Keratinocyte (primary cell): ENCODE measurements at regions not wholly inside any gene's neighbourhood (a gene's known extent, or its start where the extent isn't known, plus 50 kb on each side); places are given as distances from the start of the nearest gene placed in this dataset.

Experiments
- DNase-seq: peaks from one replicate; pipeline ENCODE4 v3.0.0-alpha.2; 2011; ENCODE audit warnings: low read depth, missing footprints, low spot score
- FAIRE-seq: peaks from 2 replicates; lab custom pipeline; 2011; peaks lifted over from hg19 to GRCh38; lab: Jason Lieb, UNC
- H2AFZ ChIP-seq: 2 replicates; pipeline ENCODE4 v1.6.0; 2012; ENCODE audit warnings: low read length, control low read depth, inconsistent platforms; ENCODE audit not compliant: control insufficient read depth
- H3K27ac ChIP-seq: 2 replicates; pipeline ENCODE4 v1.5.1; 2011; ENCODE audit warnings: low read length; ENCODE audit not compliant: control insufficient read depth, insufficient read depth
- H3K27me3 ChIP-seq: 3 replicates; pipeline ENCODE4 v1.6.0; 2011; ENCODE audit warnings: low read length; ENCODE audit not compliant: control insufficient read depth, insufficient read depth; ENCODE audit errors: extremely low read depth
- H3K36me3 ChIP-seq, 2 experiments: 2 replicates in 1 of 2; 3 replicates in 1 of 2; pipeline ENCODE4 v1.5.1; 2011; ENCODE audit warnings: low read length in 2 of 2, mild to moderate bottlenecking in 1 of 2; ENCODE audit not compliant: control insufficient read depth in 2 of 2, insufficient read depth in 2 of 2; ENCODE audit errors: extremely low read depth in 1 of 2
- H3K4me1 ChIP-seq: 3 replicates; pipeline ENCODE4 v1.5.1; 2011; ENCODE audit warnings: low read length; ENCODE audit not compliant: control insufficient read depth, insufficient read depth; ENCODE audit errors: extremely low read depth
- H3K4me2 ChIP-seq: 3 replicates; pipeline ENCODE4 v1.6.0; 2011; ENCODE audit warnings: low read depth, low read length; ENCODE audit not compliant: control insufficient read depth, insufficient read depth; ENCODE audit errors: extremely low read depth
- H3K4me3 ChIP-seq, 3 experiments: fragments of 200-600 bp in 1 of 3; sonication (generic) in 1 of 3; 2 replicates in 2 of 3; 3 replicates in 1 of 3; pipeline ENCODE4 v1.5.1; 2011 to 2016; ENCODE audit warnings: low read length in 3 of 3, mild to moderate bottlenecking in 3 of 3, control low read depth in 2 of 3, inconsistent platforms in 1 of 3, low read depth in 1 of 3, mixed read lengths in 1 of 3, mixed run types in 1 of 3, moderate library complexity in 1 of 3; ENCODE audit not compliant: control insufficient read depth in 2 of 3, insufficient read depth in 2 of 3; ENCODE audit errors: extremely low read depth in 1 of 3
- H3K79me2 ChIP-seq: 2 replicates; pipeline ENCODE4 v1.6.0; 2012; ENCODE audit warnings: low read length; ENCODE audit not compliant: control insufficient read depth, insufficient read depth
- H3K9ac ChIP-seq: 3 replicates; pipeline ENCODE4 v1.6.0; 2011; ENCODE audit warnings: low read length; ENCODE audit not compliant: control insufficient read depth, insufficient read depth; ENCODE audit errors: extremely low read depth
- H3K9me1 ChIP-seq: 3 replicates; pipeline ENCODE4 v1.6.0; 2011; ENCODE audit warnings: low read length; ENCODE audit not compliant: control insufficient read depth, insufficient read depth; ENCODE audit errors: extremely low read depth
- H3K9me3 ChIP-seq: 2 replicates; pipeline ENCODE4 v1.5.1; 2012; ENCODE audit warnings: low read depth, low read length; ENCODE audit not compliant: control insufficient read depth
- H4K20me1 ChIP-seq: 3 replicates; pipeline ENCODE4 v1.6.0; 2011; ENCODE audit warnings: low read length; ENCODE audit not compliant: control insufficient read depth, insufficient read depth; ENCODE audit errors: extremely low read depth
- EZH2 ChIP-seq: IDR thresholded peaks from one replicate; pipeline ENCODE4 v1.6.1; 2012; ENCODE audit warnings: inconsistent platforms, mild to moderate bottlenecking, low read length, moderate library complexity
- dilution Hi-C: fragments of 300-500 bp; cut with MboI; formaldehyde crosslinking; loops from one replicate; pipeline ENCODE4 v1.7.0; 2020; ENCODE audit warnings: low sequenced_read_pairs; ENCODE audit not compliant: extremely low pct_ligation_motif_present
- TF ChIP-seq, protein P1 (sequence below), 3 experiments: IDR thresholded peaks in 1 of 3; conservative IDR thresholded peaks in 1 of 3; optimal IDR thresholded peaks in 1 of 3; 2 replicates in 2 of 3; 3 replicates in 1 of 3; pipeline versions ENCODE3 to v1.5.1; 2011; ENCODE audit warnings: low read length in 3 of 3, mild to moderate bottlenecking in 3 of 3, moderate library complexity in 2 of 3, control low read depth in 1 of 3, inconsistent platforms in 1 of 3; ENCODE audit not compliant: insufficient read depth in 2 of 3; ENCODE audit errors: extremely low read depth in 1 of 3

DNA sequence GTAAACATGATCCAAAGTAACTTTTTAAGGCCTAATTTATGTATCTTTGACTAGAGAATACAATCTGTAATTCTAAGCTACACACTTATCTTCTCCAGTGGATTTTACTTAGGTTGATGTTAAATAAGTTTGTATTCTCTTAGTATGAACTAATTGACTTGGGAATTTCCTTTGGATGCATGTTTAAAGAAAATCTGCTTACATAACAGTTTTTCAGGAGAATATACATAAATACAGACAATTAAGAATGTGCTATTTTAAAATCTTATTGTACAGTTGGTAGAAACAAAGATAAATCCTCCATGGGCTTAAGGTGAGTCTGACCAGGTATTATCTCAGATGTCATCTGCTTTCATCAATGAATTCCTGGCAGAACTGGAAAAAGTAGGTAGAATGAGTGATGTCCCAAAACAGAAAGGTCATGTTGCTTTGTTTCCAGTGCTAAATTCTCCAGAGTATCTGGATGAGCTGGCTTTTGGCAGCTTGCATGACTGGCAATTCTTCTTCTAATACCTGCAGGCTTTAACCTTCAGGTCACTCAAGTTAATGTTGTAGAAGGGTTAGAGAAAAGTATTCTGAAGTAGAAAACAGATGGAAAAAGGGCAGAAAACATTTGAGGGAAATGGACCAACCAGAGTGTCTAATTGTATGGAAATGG, 150.6 kb downstream of the MACIR start:
- Histone ChIP-seq H3K4me2 (no peak overlapping the region), H3K9me1 (no peaks in the 10 kb centered on the region), H3K4me1 (no peaks in the 10 kb centered on the region), H3K27me3 (peaks cover 3% of the 10 kb centered on the region), H3K36me3 (no peaks in the 10 kb centered on the region), H3K27ac (no peak overlapping the region), H3K4me3 (no peak overlapping the region), H2AFZ (no peak overlapping the region), H3K79me2 (no peaks in the 10 kb centered on the region), H3K9me3 (no peaks in the 10 kb centered on the region), H3K9ac (no peak overlapping the region), H4K20me1 (no peaks in the 10 kb centered on the region)
- no peak for FAIRE-seq
- TF ChIP-seq, protein P1, sequence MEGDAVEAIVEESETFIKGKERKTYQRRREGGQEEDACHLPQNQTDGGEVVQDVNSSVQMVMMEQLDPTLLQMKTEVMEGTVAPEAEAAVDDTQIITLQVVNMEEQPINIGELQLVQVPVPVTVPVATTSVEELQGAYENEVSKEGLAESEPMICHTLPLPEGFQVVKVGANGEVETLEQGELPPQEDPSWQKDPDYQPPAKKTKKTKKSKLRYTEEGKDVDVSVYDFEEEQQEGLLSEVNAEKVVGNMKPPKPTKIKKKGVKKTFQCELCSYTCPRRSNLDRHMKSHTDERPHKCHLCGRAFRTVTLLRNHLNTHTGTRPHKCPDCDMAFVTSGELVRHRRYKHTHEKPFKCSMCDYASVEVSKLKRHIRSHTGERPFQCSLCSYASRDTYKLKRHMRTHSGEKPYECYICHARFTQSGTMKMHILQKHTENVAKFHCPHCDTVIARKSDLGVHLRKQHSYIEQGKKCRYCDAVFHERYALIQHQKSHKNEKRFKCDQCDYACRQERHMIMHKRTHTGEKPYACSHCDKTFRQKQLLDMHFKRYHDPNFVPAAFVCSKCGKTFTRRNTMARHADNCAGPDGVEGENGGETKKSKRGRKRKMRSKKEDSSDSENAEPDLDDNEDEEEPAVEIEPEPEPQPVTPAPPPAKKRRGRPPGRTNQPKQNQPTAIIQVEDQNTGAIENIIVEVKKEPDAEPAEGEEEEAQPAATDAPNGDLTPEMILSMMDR (optimal IDR thresholded peaks at IDR 0.05 in 1 of 3, IDR thresholded peaks at IDR 0.05 in 1 of 3, conservative IDR thresholded peaks at IDR 0.05 in 1 of 3; ENCODE audit: extremely low read depth in 1 of 3, insufficient read depth in 2 of 3, low read length in 3 of 3): no peak
- TF ChIP-seq EZH2: no peak
- no peak for DNase-seq
- dilution Hi-C loops: no loop called here

DNA sequence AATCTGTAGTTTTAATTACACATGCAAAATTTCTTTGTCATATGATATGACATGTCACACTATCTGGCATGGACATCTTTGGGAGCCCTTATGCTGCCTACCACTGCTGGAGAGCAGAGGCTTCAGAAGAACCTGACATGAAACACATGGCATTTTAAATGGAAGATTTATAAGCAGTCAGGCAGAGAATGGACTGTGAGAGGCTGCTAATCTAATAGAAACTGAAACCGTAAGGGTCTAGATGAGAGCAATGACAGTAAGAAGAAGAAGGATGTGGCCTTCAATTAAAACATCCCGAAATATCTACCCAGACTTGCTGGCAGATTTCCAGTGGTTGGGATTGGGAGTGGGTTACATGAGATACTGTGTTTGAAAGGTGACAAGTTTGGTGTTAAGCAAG, 149.8 kb downstream of the MACIR start:
- peaks cover 3% of the 10 kb centered on the region for H3K27me3 ChIP-seq
- no peak overlapping the region for H3K9ac ChIP-seq
- dilution Hi-C loops: no loop called here
- H3K4me3 ChIP-seq: no peak overlapping the region
- H2AFZ ChIP-seq: no peak overlapping the region
- TF ChIP-seq, protein P1 (optimal IDR thresholded peaks at IDR 0.05 in 1 of 3, IDR thresholded peaks at IDR 0.05 in 1 of 3, conservative IDR thresholded peaks at IDR 0.05 in 1 of 3; ENCODE audit: extremely low read depth in 1 of 3, insufficient read depth in 2 of 3, low read length in 3 of 3): no peak
- no peak for TF ChIP-seq EZH2
- no peak overlapping the region for H3K27ac ChIP-seq
- H3K9me1 ChIP-seq: no peaks in the 10 kb centered on the region
- no peaks in the 10 kb centered on the region for H3K36me3 ChIP-seq
- no peak for FAIRE-seq
- no peaks in the 10 kb centered on the region for H3K79me2 ChIP-seq
- H3K4me1 ChIP-seq: no peaks in the 10 kb centered on the region
- DNase-seq: no peak
- no peak overlapping the region for H3K4me2 ChIP-seq
- no peaks in the 10 kb centered on the region for H3K9me3 ChIP-seq
- H4K20me1 ChIP-seq: no peaks in the 10 kb centered on the region
